NCI-H1048 (cell line): ENCODE measurements at regions not wholly inside any gene's neighbourhood (a gene's known extent, or its start where the extent isn't known, plus 50 kb on each side); places are given as distances from the start of the nearest gene placed in this dataset.
A peak's percentile ranks its signal among the peaks of the same experiment; 100 is the strongest.

ENCODE experiments used
- DNase-seq: peaks from one replicate; lab custom pipeline; 2025; lab: John Stamatoyannopoulos, UW

DNA sequence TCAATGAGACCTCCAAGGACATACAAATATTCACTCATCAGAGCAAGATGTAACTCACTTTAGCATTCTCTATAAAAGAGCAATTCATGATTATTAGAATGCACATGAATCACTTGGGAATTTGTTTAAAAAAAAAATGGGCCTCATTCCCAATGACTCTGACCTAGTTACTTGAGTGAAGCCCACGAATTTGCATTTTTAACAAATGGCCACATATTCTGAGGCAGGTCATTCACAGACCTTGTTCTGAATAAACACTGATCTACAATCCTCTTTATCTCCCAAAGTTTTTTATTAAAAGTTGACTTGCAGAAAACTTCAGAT, 255.1 kb upstream of the VEGFC start:
- DNase-seq: peak; percentile 5

- no peak for DNase-seq
Observed at GRCh38 chr4:177051473-177052060, 258.1 kb upstream of the NEIL3 start.

DNA sequence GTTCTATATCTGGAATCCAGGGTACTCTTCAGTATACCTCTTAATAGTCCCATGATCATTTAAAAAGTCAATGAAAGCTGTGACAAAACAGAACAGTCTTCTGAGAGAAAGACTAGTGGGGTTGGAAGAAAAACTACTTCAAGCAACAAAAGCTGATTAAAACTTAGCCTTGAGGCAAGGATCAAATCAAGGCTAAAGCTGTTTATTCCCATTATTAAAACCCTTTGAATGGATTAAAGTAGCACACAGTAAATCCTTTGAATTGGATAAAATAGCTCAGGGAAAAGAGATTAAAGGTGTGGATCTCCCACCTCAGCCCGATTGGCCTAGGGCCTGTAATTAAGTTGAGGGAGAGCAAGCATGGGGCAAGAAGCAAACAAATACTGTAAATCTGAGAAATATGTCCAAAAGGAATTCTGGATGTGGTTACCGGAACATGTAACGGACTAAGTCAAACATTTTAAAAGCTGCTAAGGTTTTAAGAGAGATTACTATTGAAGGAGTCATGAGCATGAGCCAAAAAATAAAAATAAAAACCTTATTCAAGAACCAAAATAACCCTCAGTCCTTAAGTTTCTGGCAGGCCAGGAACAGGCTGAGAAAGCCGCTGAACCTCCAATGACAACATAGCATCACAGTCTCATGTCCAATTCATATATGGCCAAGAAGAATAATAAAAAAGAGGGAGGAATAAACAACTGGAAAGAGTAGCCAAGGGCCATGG, 257.3 kb upstream of the NEIL3 start:
- DNase-seq: no peak

DNA sequence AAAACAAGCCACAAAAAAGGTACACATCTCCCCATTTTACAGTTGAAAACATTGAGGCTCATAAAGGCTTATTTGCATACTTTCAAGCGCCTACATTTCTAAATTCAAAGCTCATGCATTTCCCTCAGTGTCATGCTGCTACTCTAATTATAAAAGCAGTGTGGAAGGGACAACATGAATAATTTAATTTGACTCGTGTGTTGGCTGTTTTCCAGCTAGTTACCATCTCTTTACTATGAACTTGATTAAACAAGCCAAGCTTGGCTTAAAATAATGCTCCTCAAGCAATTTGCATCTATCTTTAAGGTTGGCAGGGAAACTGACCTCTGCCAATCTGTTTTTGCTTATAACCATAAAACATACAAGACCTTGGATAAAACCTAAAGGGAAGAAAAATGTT, 252.5 kb upstream of the NEIL3 start:
- no peak for DNase-seq

- no peak for DNase-seq
Observed at GRCh38 chr4:177064116-177064515, 245.6 kb upstream of the NEIL3 start.

DNA sequence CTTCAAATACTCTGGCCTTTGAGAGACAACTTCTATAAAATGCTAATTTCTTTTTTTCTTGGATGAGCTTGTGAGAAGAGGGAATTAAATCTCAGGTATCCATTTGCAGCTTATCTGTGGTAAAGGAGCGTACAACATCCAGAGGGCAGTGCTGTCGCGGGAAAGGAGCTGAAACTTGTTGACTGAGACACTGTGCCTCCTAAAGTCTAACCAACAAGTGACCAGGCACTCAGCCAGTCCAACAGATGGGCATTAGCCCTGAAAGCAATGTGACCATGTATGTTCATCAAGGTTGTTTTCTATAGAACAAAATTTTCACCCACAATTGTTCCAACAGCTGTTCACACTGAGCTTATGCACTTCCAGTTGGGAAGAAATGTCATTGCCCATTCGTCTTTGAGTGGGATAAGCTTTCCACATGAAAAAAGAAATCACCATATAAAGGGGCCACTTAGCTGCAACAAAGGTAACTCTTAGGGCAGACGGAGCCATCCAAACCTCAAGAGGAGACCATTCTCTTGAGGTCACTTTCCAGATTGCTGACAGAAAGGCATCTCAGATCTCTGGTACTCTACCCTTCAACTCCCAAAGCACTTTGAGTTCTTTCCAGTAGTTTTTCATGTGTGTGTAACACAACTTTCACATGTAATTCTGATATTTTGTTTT, 244.8 kb upstream of the NEIL3 start:
- DNase-seq: no peak

GRCh38 chr4:177066746-177067145, 242.9 kb upstream of the NEIL3 start:
- no peak for DNase-seq

- no peak for DNase-seq
Observed at GRCh38 chr4:177070533-177071058, 239.1 kb upstream of the NEIL3 start.

DNA sequence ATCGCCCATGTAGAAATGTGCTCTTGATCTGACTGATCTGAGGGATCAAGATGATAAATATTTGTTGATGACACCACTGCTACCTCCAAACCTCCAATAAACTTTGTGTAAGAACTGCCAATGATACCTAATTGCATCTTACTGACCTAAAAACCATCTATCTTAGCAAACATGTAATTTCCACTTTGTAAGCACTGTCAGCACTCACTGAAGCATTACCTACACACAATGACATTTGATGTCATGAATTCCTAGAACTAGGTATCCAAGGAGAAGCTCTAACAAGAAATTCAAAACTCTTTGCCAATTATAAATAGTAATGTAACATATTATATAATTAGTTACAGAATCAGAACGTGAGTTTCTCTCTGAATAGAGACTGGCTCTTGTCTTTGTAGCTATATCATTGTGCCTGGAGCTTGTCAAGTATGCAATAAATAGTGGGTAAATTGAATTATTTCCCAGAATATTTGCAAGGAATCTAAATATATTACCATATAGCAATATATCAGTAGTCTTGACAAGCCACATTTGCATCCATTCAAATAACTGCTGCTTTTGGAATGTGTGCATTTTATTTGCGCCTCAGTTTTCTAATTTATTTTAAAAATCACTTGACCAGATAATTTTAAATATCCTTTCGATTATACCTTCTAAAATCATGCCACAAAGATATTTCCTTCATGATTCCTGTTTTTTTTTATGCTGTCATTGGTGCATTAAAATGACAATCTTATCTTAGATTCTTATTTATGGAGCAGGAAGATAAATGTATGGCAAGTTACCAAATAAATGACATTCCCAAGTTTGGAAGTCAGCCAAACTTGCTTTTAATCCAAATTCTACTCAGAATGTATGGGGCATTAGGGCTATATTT, 232.3 kb upstream of the NEIL3 start:
- peak; percentile 40 for DNase-seq

DNA sequence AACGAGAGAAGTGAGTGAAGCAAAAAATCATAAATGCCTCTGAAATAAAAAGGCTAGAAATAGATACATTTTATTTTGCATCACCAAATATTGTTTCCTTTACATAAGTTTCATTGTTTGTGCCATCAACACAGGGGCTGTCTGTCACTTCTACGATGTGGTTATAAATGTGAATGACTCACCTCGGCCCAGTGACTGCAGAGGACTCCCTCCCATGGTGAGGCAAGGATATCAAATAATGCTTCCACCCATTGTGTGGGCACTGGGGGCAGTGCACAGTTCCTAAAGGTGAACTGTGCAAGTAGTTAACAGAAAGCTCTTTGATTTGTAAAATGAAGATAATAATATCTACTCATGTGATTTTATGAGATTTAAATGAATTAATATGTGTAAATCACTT, 230.3 kb upstream of the NEIL3 start:
- DNase-seq: no peak

DNA sequence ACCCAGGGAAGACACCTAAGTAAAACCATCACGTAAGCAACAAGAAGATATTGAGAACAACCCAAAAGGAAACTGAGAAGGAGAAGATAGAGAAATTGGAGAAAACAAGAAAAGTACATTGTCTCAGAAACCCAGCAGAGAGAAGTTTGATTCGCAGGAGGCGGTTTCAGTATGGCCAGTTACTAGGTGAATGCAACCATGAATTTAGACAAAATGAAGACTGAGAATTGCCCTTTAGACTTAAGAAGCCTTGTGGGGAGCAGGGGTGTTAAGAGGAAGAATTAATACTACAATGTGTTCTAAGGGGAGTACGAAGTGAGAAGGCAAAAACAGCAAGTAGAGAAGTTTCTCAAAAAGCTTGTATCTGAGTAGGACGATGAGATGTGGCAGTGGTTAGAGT, 229.3 kb upstream of the NEIL3 start:
- DNase-seq: no peak

DNA sequence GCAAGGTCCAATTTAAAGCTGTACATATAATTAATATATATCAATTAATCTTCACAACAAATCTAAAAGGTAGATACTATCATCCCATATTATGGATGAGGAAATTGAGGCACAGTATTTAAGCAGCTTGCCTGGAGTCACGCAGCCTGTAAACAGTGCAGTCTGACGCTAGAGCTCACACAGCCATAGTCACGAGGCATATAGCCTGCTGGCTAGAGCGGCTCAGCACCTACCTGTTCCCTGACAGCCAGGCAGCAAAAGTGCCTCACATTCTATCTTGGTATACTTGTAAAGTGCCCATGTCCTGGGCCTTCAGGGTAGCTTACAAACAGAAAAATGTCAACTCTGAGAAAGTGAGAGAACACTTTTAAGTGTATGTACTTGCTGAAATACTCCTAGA, 222.6 kb upstream of the NEIL3 start:
- no peak for DNase-seq

DNA sequence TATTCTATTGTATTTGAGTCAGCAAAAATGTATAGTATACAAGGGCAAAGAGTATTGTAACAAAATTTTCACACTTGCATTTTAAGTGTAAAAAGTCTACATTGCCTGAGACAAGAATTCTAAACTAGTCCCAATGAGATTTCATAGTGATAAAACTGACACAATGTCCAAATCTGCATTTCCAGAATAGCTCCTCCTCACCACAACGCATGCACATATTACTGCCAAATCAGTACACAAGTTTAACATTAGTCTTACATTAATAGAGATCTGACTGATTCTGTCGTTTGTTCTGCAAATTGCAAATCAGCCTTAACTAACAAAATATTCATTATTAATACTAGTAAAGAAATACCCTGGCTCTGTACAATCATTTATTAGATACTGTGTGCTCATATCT, 222.2 kb upstream of the NEIL3 start:
- no peak for DNase-seq

DNA sequence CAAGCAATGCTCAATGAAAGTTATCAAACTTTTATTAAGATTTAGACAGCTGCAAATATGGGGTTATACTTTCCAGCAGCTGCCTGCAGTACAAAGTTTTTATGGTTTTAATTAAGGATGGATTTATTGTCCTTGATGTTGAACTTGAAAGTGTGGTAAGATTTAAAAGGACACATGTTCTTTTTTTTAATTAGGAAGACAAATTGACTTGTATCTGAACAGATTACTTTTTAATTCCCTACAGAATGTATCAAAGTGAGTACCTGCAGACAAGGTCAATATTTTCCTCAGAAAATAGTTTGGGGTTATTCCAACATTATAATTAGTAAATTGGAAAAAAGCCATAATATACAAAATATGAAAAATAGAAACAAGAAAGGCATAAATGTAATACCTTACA, 218.2 kb upstream of the NEIL3 start:
- no peak for DNase-seq

DNA sequence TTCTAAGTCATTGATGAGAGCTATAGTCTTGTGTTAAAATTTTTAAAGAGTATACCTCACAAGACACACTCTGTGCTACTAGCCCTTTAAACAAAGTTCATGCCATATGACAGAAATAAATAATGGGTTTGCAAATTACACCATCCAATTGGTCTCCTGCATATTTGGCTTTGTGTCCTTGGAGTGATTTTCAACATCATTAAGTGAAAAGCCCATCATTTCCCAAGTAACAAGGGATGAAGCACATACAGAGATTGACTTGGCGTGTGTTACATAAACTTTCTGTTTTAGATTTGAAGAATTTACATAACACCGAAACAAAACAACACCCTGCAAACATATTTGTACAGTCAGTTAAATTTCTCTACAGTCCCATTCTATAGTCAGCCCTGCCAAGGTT, 216.9 kb upstream of the NEIL3 start:
- no peak for DNase-seq

- no peak for DNase-seq
Observed at GRCh38 chr4:177093964-177094363, 215.7 kb upstream of the NEIL3 start.

DNA sequence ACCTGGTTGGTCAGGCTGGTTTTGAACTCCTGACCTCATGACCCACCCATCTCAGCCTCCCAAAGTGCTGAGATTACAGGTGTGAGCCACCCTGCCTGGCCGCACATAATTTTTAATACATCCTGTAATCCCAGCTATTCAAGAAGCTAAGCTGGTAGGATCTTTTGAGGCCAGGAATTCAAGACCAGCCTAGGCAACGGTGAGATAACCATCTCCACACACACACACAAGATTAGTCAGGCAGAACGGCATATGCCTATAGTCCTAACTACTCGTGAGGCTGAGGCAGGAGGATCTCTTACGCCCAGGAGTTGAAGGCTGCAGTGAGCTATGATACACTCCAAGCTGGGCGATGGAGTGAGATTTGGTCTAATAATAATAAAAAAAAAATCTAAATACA, 212.4 kb upstream of the NEIL3 start:
- no peak for DNase-seq

GRCh38 chr4:177099211-177099610, 210.5 kb upstream of the NEIL3 start:
- DNase-seq: no peak

DNA sequence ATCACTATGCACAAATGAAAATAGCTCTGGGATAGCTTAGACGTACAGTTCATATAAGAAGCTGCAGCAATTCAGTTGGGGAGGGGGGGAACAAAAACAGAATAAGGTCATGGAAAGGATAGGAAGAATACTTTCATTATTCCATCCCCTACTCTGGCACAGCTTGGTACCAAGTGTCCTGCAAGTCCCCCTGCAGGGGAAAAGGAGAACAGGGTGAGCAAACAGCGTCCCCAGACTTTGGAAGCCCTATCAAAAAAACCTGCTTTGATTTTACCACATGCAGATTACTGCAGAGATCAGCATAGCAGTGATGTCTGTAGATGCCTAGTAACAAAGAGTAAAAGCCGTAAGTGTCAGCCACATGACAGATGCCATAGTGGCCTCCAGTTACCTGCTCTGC, 209.4 kb upstream of the NEIL3 start:
- no peak for DNase-seq

DNA sequence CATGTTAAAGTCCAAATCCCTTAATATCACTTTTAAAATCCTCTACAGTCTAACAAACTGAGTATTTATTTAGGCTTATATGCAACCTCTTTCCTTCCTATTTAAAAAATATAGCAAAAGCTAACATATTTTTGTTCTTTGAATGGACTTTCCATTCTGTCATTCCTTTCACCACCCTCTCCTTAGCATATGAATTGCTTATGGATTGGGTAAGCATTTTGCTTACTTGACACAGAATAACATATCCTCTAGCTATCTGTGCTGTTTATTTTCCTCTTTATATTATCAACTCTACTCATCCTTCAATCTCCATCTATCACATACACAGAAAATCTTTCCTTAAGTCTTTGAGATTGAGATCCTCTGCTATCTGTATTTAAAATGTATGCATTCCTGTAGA, 206.1 kb upstream of the NEIL3 start:
- no peak for DNase-seq

DNA sequence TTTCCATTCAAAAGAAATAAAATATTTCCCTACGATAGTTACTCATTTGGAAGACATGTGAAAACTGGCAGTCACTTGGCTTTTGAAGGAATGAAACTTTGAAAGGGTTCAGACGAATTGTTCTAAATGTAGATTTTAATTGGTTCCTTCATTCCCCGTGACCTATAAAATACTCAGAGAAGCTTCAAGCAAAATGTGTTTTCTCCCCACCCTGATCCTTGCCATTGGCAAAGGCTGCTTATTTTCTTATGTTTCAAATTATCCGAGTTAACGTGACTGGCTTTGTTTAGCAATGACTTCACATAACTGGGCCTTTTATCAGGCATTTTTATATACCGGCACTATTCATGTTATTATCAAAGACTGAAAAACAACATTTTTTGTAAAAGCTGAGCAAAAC, 204.1 kb upstream of the NEIL3 start:
- no peak for DNase-seq

DNA sequence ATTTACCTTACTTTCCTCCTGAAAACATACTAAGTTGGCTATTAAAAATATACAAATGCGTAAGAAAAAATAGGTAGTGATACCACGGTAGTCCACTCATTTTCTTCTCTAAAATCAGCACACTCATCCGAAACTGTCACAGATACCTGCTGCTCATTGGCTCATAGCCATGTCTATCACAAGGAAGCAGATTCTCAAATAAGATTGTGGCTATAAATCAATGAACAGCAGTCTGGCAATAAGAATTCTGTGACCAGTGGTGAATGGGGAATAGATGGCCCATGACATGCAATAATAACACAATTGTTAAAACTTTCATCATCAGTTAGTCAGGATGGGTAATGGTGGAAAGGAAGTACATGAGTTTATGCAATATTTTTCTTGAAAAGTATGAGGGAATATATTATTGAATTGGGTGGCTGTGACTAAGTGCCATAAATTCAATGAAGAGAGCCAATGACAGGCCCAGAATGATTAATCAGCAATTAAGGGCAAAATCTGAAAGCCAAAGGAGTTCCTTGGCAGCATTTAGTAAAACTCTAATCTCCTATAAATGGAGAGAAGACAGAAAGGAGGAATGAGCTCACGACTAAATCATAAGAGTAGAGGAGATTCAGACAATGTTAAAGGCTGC, 202.3 kb upstream of the NEIL3 start:
- DNase-seq: no peak
